Osteocyte (in vitro differentiated cells): ENCODE measurements at regions not wholly inside any gene's neighbourhood (a gene's known extent, or its start where the extent isn't known, plus 50 kb on each side); places are given as distances from the start of the nearest gene placed in this dataset.

Experiments used
- DNase-seq: peaks from one replicate; pipeline ENCODE4 v3.0.0; 2021; ENCODE audit warnings: mixed read lengths; ENCODE audit not compliant: unreplicated experiment; ENCODE audit errors: extremely low spot score
- H3K27ac Mint-ChIP-seq: one replicate; pipeline ENCODE4 v1.8.0; 2021; ENCODE audit warnings: mild to moderate bottlenecking, mixed read lengths; ENCODE audit not compliant: unreplicated experiment
- H3K27me3 Mint-ChIP-seq: one replicate; pipeline ENCODE4 v1.8.0; 2021; ENCODE audit warnings: mixed read lengths; ENCODE audit not compliant: unreplicated experiment
- H3K36me3 Mint-ChIP-seq: one replicate; pipeline ENCODE4 v1.8.0; 2021; ENCODE audit warnings: mixed read lengths; ENCODE audit not compliant: unreplicated experiment
- H3K4me1 Mint-ChIP-seq: one replicate; pipeline ENCODE4 v1.8.0; 2021; ENCODE audit warnings: mixed read lengths; ENCODE audit not compliant: unreplicated experiment
- H3K4me3 Mint-ChIP-seq: one replicate; pipeline ENCODE4 v1.8.0; 2021; ENCODE audit warnings: mild to moderate bottlenecking, moderate library complexity, mixed read lengths; ENCODE audit not compliant: unreplicated experiment
- H3K9me3 Mint-ChIP-seq: one replicate; pipeline ENCODE4 v1.8.0; 2021; ENCODE audit warnings: mixed read lengths; ENCODE audit not compliant: unreplicated experiment
- CTCF ChIP-seq: fragments of 200-600 bp; sonication (generic); IDR thresholded peaks from 2 replicates; pipeline ENCODE4 v1.5.0; 2021; ENCODE audit warnings: antibody characterized with exemption, mild to moderate bottlenecking, moderate library complexity

GRCh38 chr16:85188822-85189672 is 76.8 kb upstream of the CIBAR2 start:
- TF ChIP-seq CTCF = no peak
- H3K4me1 Mint-ChIP-seq = peaks cover 17% of the 10 kb centered on the region
- no peaks in the 10 kb centered on the region for H3K27me3 Mint-ChIP-seq
- no peak for DNase-seq
- peaks cover 23% of the 10 kb centered on the region for H3K36me3 Mint-ChIP-seq
- H3K4me3 Mint-ChIP-seq = no peak overlapping the region
- H3K9me3 Mint-ChIP-seq = peaks cover 19% of the 10 kb centered on the region
- H3K27ac Mint-ChIP-seq = no peak overlapping the region

GRCh38 chr16:85190572-85190971 is 78.3 kb upstream of the CIBAR2 start:
- DNase-seq = no peak
- Mint-ChIP-seq H3K27me3 (no peaks in the 10 kb centered on the region), H3K27ac (no peak overlapping the region), H3K4me3 (no peak overlapping the region), H3K4me1 (peaks cover 20% of the 10 kb centered on the region), H3K36me3 (peaks cover 9% of the 10 kb centered on the region), H3K9me3 (peaks cover 11% of the 10 kb centered on the region)
- TF ChIP-seq CTCF = no peak

- DNase-seq = no peak
- Mint-ChIP-seq H3K4me1 (peaks cover 29% of the 10 kb centered on the region), H3K36me3 (peaks cover 9% of the 10 kb centered on the region), H3K9me3 (peaks cover 11% of the 10 kb centered on the region), H3K27me3 (no peaks in the 10 kb centered on the region), H3K27ac (no peak overlapping the region), H3K4me3 (no peak overlapping the region)
- TF ChIP-seq CTCF = no peak
These were observed 79.2 kb upstream of the CIBAR2 start for GRCh38 chr16:85191341-85191965.

- no peak for DNase-seq
- no peak overlapping the region for H3K27ac Mint-ChIP-seq
- H3K36me3 Mint-ChIP-seq = peaks cover 9% of the 10 kb centered on the region
- H3K4me3 Mint-ChIP-seq = no peak overlapping the region
- peaks cover 11% of the 10 kb centered on the region for H3K9me3 Mint-ChIP-seq
- peaks cover 26% of the 10 kb centered on the region for H3K4me1 Mint-ChIP-seq
- no peaks in the 10 kb centered on the region for H3K27me3 Mint-ChIP-seq
- no peak for TF ChIP-seq CTCF
These were observed 80.2 kb upstream of the CIBAR2 start for GRCh38 chr16:85192238-85193114.
